HG03280 (cell line): ENCODE measurements at regions not wholly inside any gene's neighbourhood (a gene's known extent, or its start where the extent isn't known, plus 50 kb on each side); places are given as distances from the start of the nearest gene placed in this dataset.
"Not testable (repeated sequence)": the region's sequence is repeated elsewhere in the genome, so short reads cannot be mapped to it uniquely, and the experiment has no call there.

Source experiments
- ATAC-seq: cut with Tn5 transposase; IDR thresholded peaks from one replicate; pipeline ENCODE4 v1.9.1; 2021; ENCODE audit warnings: mild to moderate bottlenecking, moderate library complexity; ENCODE audit not compliant: unreplicated experiment

GRCh38 chr1:55309786-55310504 is 94.8 kb upstream of the USP24 start:
- no peak for ATAC-seq

- ATAC-seq, result no peak
These were observed 93.9 kb upstream of the USP24 start for GRCh38 chr1:55309053-55309452.

GRCh38 chr1:55305735-55306134 is 90.6 kb upstream of the USP24 start:
- ATAC-seq, result no peak

GRCh38 chr1:55304229-55304740 is 89.1 kb upstream of the USP24 start:
- ATAC-seq, result no peak

GRCh38 chr1:55302972-55303371 is 87.8 kb upstream of the USP24 start:
- ATAC-seq, result no peak

- no peak for ATAC-seq
These were observed 86.7 kb upstream of the USP24 start for GRCh38 chr1:55301912-55302311.

- ATAC-seq, result no peak
These were observed 85.8 kb upstream of the USP24 start for GRCh38 chr1:55300975-55301374.

- no peak for ATAC-seq
These were observed 83.2 kb upstream of the USP24 start for GRCh38 chr1:55298167-55298894.

- ATAC-seq, result not testable (repeated sequence)
These were observed 81.1 kb upstream of the USP24 start for GRCh38 chr1:55296247-55296646.

GRCh38 chr1:55289614-55290013 is 74.5 kb upstream of the USP24 start:
- ATAC-seq, result no peak

GRCh38 chr1:55289042-55289441 is 73.9 kb upstream of the USP24 start:
- no peak for ATAC-seq

GRCh38 chr1:55288245-55288644 is 73.1 kb upstream of the USP24 start:
- ATAC-seq, result peak; percentile 64

GRCh38 chr1:55287723-55288122 is 72.6 kb upstream of the USP24 start:
- peak; percentile 38 for ATAC-seq

GRCh38 chr1:55286856-55287602 is 71.9 kb upstream of the USP24 start:
- ATAC-seq, result no peak

- ATAC-seq, result no peak
These were observed 70.7 kb upstream of the USP24 start for GRCh38 chr1:55285834-55286233.

GRCh38 chr1:55284856-55285255 is 69.7 kb upstream of the USP24 start:
- no peak for ATAC-seq

- no peak for ATAC-seq
These were observed 66.9 kb upstream of the USP24 start for GRCh38 chr1:55282058-55282457.

- ATAC-seq, result no peak
These were observed 65.6 kb upstream of the USP24 start for GRCh38 chr1:55280731-55281130.

GRCh38 chr1:55279627-55280026 is 64.5 kb upstream of the USP24 start:
- no peak for ATAC-seq

- no peak for ATAC-seq
These were observed 63.2 kb upstream of the USP24 start for GRCh38 chr1:55278378-55278777.

GRCh38 chr1:55277377-55278130 is 62.4 kb upstream of the USP24 start:
- ATAC-seq, result peak; percentile 83
